Stimulated activated CD8-positive, alpha-beta memory T cell treated with anti-CD3 and anti-CD28 coated beads, Interleukin-12 subunit alpha, Interleukin-12 subunit beta, amount 100 ng/mL, for 4 hours (primary cell): ENCODE measurements at regions not wholly inside any gene's neighbourhood (a gene's known extent, or its start where the extent isn't known, plus 50 kb on each side); places are given as distances from the start of the nearest gene placed in this dataset.

ENCODE experiments used
- DNase-seq: peaks from one replicate; pipeline ENCODE4 v3.0.0-alpha.2; 2020; ENCODE audit warnings: low read depth

DNA sequence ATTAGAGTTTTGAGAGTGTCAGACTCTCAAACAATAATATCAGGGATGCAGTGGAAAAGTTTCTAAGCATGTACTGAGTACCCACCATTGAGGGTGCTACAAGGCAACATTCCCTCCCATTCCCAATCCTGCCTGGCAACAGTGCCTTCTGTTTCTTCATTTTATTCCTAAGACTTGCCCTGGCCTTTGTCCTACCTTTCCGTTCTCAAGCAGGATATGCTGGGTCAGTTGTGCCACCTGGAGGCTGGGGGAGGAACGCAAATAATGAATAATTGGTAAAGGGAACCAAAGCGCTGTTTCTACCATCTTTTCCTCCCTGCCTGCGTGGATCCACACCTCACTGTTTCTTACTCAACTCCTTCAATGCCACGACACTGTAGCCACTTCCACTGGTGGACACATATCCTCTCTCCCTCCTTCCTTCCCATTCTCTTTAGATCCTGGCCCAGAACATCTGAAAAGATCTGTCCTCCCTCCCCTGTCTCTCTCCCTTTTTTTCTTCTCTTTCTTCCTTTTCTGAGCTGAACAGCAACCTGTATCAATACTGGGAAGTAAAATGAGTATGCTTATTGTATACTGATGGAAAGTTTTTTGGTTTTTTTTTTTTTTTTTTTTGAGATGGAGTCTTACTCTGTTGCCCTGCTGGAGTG is 149.5 kb downstream of the C9orf152 start:
- DNase-seq, result no peak

- DNase-seq, result no peak
Observed at GRCh38 chr9:110059461-110059860, 148.5 kb downstream of the C9orf152 start.

- DNase-seq, result no peak
Observed at GRCh38 chr9:110064803-110065202, 143.2 kb downstream of the C9orf152 start.

GRCh38 chr9:110065532-110065931 is 142.4 kb downstream of the C9orf152 start:
- no peak for DNase-seq

DNA sequence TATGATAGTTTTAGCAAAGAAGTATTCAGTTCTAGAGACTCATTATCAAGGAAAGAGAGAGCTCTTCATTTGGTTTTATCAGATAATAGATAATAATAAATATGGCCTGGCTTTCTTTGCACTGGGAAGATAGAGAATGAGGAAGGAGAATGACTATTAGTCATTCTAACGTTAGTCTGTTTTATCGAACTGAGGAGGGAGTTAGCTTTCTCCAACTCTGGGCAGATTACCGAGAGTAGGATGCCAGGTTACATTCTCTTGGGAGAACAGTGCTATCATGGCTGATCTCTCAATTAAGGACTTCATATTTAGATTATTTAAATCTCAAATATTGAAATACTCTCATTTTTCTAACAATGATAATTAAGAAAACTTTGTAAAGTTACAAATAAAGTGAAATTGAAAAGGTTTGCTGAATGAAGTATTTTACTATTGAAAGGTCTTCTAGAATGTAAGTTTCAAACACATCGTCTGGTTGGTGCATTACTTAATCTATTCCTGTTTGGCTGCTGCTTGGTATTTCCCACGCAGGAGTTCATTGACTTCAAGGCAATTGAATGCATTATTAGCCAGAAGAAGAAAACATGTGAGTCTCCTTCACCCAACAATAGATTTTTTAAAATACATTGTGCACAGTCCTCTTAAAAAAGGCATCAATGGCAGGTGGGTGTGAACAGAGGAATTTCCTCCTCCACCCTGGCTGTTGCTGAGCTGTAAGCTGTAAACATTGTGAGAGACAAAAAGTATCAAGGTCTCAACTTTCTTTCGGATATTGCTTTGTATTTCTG is 140.8 kb downstream of the C9orf152 start:
- DNase-seq, result no peak

GRCh38 chr9:110068212-110068611 is 139.7 kb downstream of the C9orf152 start:
- no peak for DNase-seq

DNA sequence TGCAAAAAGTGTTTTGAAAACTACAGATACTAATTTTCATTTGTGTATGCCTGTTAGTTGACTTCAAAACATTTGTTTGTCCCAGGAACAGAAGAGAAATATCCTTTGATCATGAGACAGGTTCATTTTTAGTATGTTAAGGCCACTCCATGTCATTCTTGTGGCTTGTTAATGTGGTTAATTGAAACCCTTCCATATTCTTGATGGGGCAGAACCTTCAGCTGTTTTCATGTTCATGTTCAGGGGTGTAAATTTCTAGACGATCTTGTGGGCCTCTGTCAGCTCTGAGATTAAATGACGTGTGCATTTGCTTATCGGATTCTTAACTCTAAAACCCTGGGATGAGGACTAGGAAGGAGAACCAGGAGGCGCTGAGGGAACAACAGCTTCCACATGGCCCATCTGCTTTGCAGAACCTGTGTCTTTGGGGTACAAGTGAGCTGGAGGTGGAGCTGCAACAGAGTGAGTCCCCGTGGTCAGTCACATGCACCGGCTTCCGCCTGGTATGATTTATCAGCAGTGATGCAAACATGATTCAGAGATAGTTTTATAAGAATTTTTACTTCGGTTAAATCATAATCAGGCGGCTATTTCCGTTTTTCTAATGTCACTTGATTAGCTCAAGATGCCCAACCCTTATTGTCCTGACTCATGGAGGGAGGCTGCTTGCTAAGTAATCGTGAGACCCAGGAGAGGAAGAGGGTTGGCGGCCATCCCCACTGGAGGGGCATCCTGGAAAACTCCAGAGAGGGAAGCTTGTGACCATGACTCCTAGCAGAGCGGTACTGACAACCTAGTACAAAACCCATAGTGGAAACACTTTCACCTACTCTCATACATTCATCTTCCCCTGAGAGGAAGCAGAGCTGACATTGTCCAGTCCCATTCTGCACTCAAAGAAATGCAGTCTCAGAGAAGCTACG is 138.4 kb downstream of the C9orf152 start:
- no peak for DNase-seq

DNA sequence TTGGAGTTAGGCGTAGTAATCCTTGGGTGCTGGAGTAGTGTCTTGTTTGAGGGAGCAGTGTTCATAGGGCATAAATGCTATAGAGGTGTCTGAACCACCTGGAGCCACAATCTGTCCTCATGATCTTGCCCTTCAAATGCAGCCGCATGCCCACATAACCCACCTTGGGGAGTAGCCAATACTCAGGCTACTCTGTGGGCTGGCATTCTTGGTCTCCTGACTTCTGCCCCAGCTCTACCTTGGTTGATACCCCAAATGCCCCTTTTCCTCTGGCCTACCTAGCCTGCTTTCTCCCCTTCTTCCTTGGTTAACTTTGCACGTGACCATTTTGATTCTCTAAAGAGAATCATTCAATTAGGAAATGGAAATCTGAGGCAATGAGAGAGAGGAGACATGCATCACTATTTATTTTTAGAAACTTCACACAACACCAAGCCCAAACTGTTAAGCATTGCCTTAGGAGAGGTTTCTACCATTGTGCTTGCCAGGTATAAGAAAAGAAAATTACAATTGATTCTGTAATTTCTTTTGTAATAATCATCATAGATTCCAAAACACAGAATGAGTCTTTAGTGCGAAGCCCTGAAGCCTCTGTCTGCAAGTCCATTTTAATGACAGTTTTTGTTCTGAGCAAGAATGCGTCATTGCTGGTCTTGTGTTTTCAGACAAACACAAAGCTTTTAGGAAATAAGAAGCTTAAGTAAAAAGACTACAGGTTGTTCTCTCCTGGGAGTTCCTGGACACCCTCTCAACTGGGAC is 135.2 kb downstream of the C9orf152 start:
- no peak for DNase-seq

DNA sequence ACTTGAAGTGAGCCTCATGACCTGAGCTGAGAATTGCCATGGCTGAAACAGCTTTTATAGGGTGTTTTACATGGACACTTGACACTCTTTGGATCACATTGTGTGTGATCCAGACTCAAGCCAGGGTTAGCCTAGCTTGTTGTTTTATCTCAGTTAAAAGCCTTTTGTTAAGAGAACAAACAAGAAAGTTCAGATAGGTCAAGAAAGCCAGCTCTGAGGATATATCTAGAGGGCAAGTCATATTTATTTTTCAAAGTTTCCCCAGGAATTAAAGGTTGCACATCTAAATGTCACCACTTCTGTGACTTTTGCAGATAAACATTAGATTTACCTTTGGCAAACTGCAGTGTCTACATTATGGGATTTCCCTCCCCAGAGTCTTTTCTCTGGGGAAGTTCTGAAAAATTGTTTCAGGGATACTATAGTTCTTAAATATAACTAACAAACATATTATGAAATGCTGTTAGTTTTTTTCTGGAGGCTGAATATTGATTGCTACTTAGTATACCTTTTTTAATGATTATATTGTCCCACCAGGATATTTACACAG is 134.5 kb downstream of the C9orf152 start:
- DNase-seq, result no peak

GRCh38 chr9:110076894-110077725 is 130.8 kb downstream of the C9orf152 start:
- no peak for DNase-seq

GRCh38 chr9:110077925-110078324 is 130.0 kb downstream of the C9orf152 start:
- DNase-seq, result no peak

DNA sequence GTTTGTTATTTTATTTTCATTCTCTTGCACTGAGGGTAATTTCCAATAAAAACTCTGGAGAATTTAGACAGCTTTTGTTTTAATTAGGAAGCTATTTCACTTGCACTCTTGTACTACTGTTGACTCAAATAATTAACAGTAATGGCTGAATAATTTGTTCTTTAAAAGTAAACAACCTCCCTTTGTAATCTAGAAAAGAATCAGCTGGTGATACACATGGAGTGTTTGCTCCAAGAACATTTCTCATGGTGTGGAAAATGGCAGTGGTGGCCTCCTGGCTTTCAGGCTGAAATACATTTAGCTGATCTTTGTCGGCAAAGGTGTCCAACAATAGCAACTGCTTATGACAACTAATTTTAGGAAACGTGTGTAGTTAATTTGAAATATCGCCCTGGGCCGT is 129.4 kb downstream of the C9orf152 start:
- DNase-seq, result no peak

GRCh38 chr9:110081395-110081794 is 126.6 kb downstream of the C9orf152 start:
- DNase-seq, result no peak

- DNase-seq, result no peak
Observed at GRCh38 chr9:110083866-110084265, 124.1 kb downstream of the C9orf152 start.

DNA sequence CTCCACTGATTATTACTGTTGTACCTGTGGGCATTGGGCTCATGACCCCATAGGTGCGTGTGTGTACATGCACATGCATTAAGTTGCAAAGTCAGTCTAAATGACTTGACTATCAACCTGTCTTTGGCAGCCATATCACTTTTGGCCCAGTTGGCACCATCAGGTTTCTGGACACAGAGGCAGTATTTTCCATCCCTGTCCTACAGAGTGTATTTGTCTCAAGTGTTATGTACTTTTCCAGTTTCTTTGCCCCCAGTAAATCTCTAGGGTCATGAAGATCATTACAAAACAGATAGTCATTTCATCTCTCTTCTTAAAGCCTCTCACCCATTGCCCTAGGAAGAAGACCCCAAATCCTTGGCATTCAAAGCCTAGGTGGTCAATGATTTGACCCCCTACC is 121.4 kb downstream of the C9orf152 start:
- DNase-seq, result no peak

DNA sequence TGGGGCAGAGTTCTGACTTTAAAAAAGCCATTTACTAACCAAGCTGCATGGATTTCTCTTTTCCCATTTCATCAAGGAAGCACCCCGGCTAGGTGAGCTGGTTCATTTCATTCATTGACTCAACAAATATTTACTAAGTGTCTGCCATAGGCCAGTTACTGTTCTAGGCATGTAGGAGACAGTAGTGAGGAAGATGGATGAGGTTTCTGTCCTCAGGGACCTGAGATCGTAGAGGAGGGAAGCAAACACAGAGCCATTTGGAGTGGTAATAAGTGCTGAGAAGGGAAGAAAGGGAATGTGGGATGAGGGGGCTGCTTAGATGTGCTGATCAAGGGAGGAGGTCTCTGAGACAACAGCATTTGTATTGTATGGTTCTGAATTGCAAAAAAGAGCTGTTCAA is 120.4 kb downstream of the C9orf152 start:
- no peak for DNase-seq

DNA sequence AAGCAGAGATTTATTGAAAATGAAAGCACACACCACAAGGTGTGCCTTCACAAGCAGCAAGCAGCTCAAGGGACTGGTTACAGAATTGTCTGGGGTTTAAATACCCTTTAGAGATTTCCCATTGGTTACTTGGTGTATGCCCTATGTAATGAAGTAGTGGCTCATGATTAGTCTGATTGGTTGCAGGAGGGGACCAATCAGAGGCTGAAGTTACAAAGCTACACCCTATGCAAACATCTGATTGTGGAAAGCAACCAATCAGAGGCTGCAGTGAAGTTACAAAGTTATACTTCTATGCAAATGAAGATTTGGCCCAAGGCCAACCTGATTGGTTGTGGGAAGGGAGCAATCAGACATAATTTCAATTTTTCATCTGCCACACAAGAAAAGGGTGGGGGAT is 119.9 kb downstream of the C9orf152 start:
- no peak for DNase-seq

- no peak for DNase-seq
Observed at GRCh38 chr9:110089681-110090370, 118.1 kb downstream of the C9orf152 start.

- no peak for DNase-seq
Observed at GRCh38 chr9:110092792-110093191, 115.2 kb downstream of the C9orf152 start.

GRCh38 chr9:110093417-110093816 is 114.5 kb downstream of the C9orf152 start:
- no peak for DNase-seq
